ENCODE measurements at regions not wholly inside any gene's neighbourhood (a gene's known extent, or its start where the extent isn't known, plus 50 kb on each side); places are given as distances from the start of the nearest gene placed in this dataset.
"Not testable (repeated sequence)": the region's sequence is repeated elsewhere in the genome, so short reads cannot be mapped to it uniquely, and the experiment has no call there.

GRCh38 chr4:3910161-3910950, 144.2 kb downstream of the ADRA2C start:
- not testable (repeated sequence) for H3K9me3 ChIP-seq (ENCODE audit: control insufficient read depth in 1 of 2, low read length in 2 of 2); H3K27me3 ChIP-seq (ENCODE audit: control insufficient read depth in 1 of 2, insufficient read depth in 2 of 2, low read length in 2 of 2); H3K27ac ChIP-seq (ENCODE audit: low read depth, low read length); H3K4me3 ChIP-seq (ENCODE audit: low read depth in 1 of 2, low read length in 2 of 2); H3K9ac ChIP-seq (ENCODE audit: low read depth in 1 of 2, low read length in 2 of 2); H3K4me1 ChIP-seq (ENCODE audit: control insufficient read depth in 1 of 2, insufficient read depth in 2 of 2, low read length in 2 of 2); H3K36me3 ChIP-seq (ENCODE audit: control insufficient read depth in 1 of 2, insufficient read depth in 2 of 2, low read length in 2 of 2)

DNA sequence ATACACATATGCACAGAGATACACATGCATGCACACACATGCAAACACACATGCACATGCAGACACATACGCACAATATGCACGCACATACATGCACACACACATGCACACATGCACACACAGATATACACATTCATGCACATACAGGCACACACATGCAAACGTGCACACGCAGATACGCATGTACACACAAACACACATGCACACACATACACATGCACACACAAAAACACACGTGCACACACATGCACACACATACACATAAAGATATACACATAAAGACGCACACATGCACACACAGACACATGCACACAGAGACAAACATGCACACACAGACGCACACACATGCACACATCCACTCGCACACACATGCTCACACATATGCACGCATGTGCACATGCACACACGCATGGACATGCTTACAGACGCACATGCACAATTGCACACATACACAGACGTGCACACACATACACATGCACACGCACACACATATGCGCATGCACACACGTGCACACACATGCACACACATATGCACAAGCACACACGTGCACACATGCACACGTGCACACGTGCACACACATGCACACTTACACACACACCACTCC, 145.2 kb downstream of the ADRA2C start:
- H3K27ac ChIP-seq (ENCODE audit: low read depth, low read length) = no peak overlapping the region
- no peak overlapping the region for H3K9ac ChIP-seq (ENCODE audit: low read depth in 1 of 2, low read length in 2 of 2)
- no peaks in the 10 kb centered on the region for H3K4me1 ChIP-seq (ENCODE audit: control insufficient read depth in 1 of 2, insufficient read depth in 2 of 2, low read length in 2 of 2)
- H3K36me3 ChIP-seq (ENCODE audit: control insufficient read depth in 1 of 2, insufficient read depth in 2 of 2, low read length in 2 of 2) = no peaks in the 10 kb centered on the region
- H3K27me3 ChIP-seq (ENCODE audit: control insufficient read depth in 1 of 2, insufficient read depth in 2 of 2, low read length in 2 of 2) = no peaks in the 10 kb centered on the region
- peaks cover 2 to 3% of the 10 kb centered on the region in 2 donors for H3K9me3 ChIP-seq (ENCODE audit: control insufficient read depth in 1 of 2, low read length in 2 of 2)
- H3K4me3 ChIP-seq (ENCODE audit: low read depth in 1 of 2, low read length in 2 of 2) = no peak overlapping the region

GRCh38 chr4:3914511-3914910, 148.3 kb downstream of the ADRA2C start:
- H3K36me3 ChIP-seq (ENCODE audit: control insufficient read depth in 1 of 2, insufficient read depth in 2 of 2, low read length in 2 of 2); H3K27ac ChIP-seq (ENCODE audit: low read depth, low read length); H3K9me3 ChIP-seq (ENCODE audit: control insufficient read depth in 1 of 2, low read length in 2 of 2); H3K9ac ChIP-seq (ENCODE audit: low read depth in 1 of 2, low read length in 2 of 2); H3K27me3 ChIP-seq (ENCODE audit: control insufficient read depth in 1 of 2, insufficient read depth in 2 of 2, low read length in 2 of 2); H3K4me3 ChIP-seq (ENCODE audit: low read depth in 1 of 2, low read length in 2 of 2); H3K4me1 ChIP-seq (ENCODE audit: control insufficient read depth in 1 of 2, insufficient read depth in 2 of 2, low read length in 2 of 2): not testable (repeated sequence)

- not testable (repeated sequence) for H3K27me3 ChIP-seq (ENCODE audit: control insufficient read depth in 1 of 2, insufficient read depth in 2 of 2, low read length in 2 of 2); H3K4me3 ChIP-seq (ENCODE audit: low read depth in 1 of 2, low read length in 2 of 2); H3K9ac ChIP-seq (ENCODE audit: low read depth in 1 of 2, low read length in 2 of 2)
Measured at GRCh38 chr4:3919509-3919908, 153.3 kb downstream of the ADRA2C start.

GRCh38 chr4:3921902-3922301, 155.7 kb downstream of the ADRA2C start:
- not testable (repeated sequence) for H3K9ac ChIP-seq (ENCODE audit: low read depth in 1 of 2, low read length in 2 of 2); H3K9me3 ChIP-seq (ENCODE audit: control insufficient read depth in 1 of 2, low read length in 2 of 2); H3K27me3 ChIP-seq (ENCODE audit: control insufficient read depth in 1 of 2, insufficient read depth in 2 of 2, low read length in 2 of 2); H3K4me3 ChIP-seq (ENCODE audit: low read depth in 1 of 2, low read length in 2 of 2); H3K27ac ChIP-seq (ENCODE audit: low read depth, low read length); H3K36me3 ChIP-seq (ENCODE audit: control insufficient read depth in 1 of 2, insufficient read depth in 2 of 2, low read length in 2 of 2); H3K4me1 ChIP-seq (ENCODE audit: control insufficient read depth in 1 of 2, insufficient read depth in 2 of 2, low read length in 2 of 2)

More at GRCh38 chr4:3919509-3919908, 153.3 kb downstream of the ADRA2C start:
- not testable (repeated sequence) for H3K9me3 ChIP-seq (ENCODE audit: control insufficient read depth in 1 of 2, low read length in 2 of 2); H3K27ac ChIP-seq (ENCODE audit: low read depth, low read length); H3K4me1 ChIP-seq (ENCODE audit: control insufficient read depth in 1 of 2, insufficient read depth in 2 of 2, low read length in 2 of 2); H3K36me3 ChIP-seq (ENCODE audit: control insufficient read depth in 1 of 2, insufficient read depth in 2 of 2, low read length in 2 of 2)

DNA sequence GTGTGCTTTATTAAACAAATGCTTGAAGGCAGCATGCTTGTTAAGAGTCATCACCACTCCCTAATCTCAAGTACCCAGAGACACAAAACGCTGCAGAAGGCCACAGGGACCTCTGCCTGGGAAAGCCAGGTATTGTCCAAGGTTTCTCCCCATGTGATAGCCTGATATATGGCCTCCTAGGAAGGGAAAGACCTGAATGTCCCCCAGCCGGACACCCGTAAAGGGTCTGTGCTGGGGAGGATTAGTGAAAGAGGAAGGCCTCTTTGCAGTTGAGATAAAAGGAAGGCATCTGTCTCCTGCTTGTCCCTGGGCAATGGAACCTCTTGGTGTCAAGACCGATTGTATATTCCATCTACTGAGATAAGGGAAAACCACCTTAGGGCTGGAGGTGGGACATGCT, 159.7 kb downstream of the ADRA2C start:
- not testable (repeated sequence) for H3K4me3 ChIP-seq (ENCODE audit: low read depth in 1 of 2, low read length in 2 of 2); H3K9me3 ChIP-seq (ENCODE audit: control insufficient read depth in 1 of 2, low read length in 2 of 2); H3K36me3 ChIP-seq (ENCODE audit: control insufficient read depth in 1 of 2, insufficient read depth in 2 of 2, low read length in 2 of 2); H3K27me3 ChIP-seq (ENCODE audit: control insufficient read depth in 1 of 2, insufficient read depth in 2 of 2, low read length in 2 of 2); H3K27ac ChIP-seq (ENCODE audit: low read depth, low read length); H3K4me1 ChIP-seq (ENCODE audit: control insufficient read depth in 1 of 2, insufficient read depth in 2 of 2, low read length in 2 of 2); H3K9ac ChIP-seq (ENCODE audit: low read depth in 1 of 2, low read length in 2 of 2)

DNA sequence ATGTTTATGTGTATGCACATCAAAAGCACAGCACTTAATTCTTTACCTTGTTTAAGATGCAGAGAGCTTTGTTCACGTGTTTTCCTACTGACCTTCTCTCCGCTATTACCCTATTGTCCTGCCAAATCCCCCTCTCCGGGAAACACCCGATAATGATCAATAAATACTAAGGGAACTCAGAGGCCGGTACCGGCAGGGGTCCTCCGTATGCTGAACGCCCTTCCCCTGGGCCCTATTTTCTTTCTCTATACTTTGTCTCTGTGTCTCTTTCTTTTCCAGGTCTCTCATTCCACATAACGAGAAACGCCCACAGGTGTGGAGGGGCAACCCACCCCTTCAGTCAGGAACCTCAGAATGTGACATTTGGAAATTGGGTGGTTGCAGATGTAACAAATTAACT, 160.1 kb downstream of the ADRA2C start:
- not testable (repeated sequence) for H3K4me3 ChIP-seq (ENCODE audit: low read depth in 1 of 2, low read length in 2 of 2); H3K36me3 ChIP-seq (ENCODE audit: control insufficient read depth in 1 of 2, insufficient read depth in 2 of 2, low read length in 2 of 2); H3K9ac ChIP-seq (ENCODE audit: low read depth in 1 of 2, low read length in 2 of 2); H3K4me1 ChIP-seq (ENCODE audit: control insufficient read depth in 1 of 2, insufficient read depth in 2 of 2, low read length in 2 of 2); H3K27me3 ChIP-seq (ENCODE audit: control insufficient read depth in 1 of 2, insufficient read depth in 2 of 2, low read length in 2 of 2); H3K9me3 ChIP-seq (ENCODE audit: control insufficient read depth in 1 of 2, low read length in 2 of 2); H3K27ac ChIP-seq (ENCODE audit: low read depth, low read length)

- H3K9me3 ChIP-seq (ENCODE audit: control insufficient read depth in 1 of 2, low read length in 2 of 2); H3K36me3 ChIP-seq (ENCODE audit: control insufficient read depth in 1 of 2, insufficient read depth in 2 of 2, low read length in 2 of 2); H3K4me1 ChIP-seq (ENCODE audit: control insufficient read depth in 1 of 2, insufficient read depth in 2 of 2, low read length in 2 of 2); H3K4me3 ChIP-seq (ENCODE audit: low read depth in 1 of 2, low read length in 2 of 2); H3K27me3 ChIP-seq (ENCODE audit: control insufficient read depth in 1 of 2, insufficient read depth in 2 of 2, low read length in 2 of 2); H3K27ac ChIP-seq (ENCODE audit: low read depth, low read length); H3K9ac ChIP-seq (ENCODE audit: low read depth in 1 of 2, low read length in 2 of 2): not testable (repeated sequence)
Measured at GRCh38 chr4:3926969-3927755, 161.0 kb downstream of the ADRA2C start.

GRCh38 chr4:3929431-3929830, 163.2 kb downstream of the ADRA2C start:
- H3K36me3 ChIP-seq (ENCODE audit: control insufficient read depth in 1 of 2, insufficient read depth in 2 of 2, low read length in 2 of 2); H3K4me3 ChIP-seq (ENCODE audit: low read depth in 1 of 2, low read length in 2 of 2); H3K9me3 ChIP-seq (ENCODE audit: control insufficient read depth in 1 of 2, low read length in 2 of 2); H3K27me3 ChIP-seq (ENCODE audit: control insufficient read depth in 1 of 2, insufficient read depth in 2 of 2, low read length in 2 of 2); H3K9ac ChIP-seq (ENCODE audit: low read depth in 1 of 2, low read length in 2 of 2); H3K27ac ChIP-seq (ENCODE audit: low read depth, low read length); H3K4me1 ChIP-seq (ENCODE audit: control insufficient read depth in 1 of 2, insufficient read depth in 2 of 2, low read length in 2 of 2): not testable (repeated sequence)

GRCh38 chr4:3932734-3933133, 166.5 kb downstream of the ADRA2C start:
- not testable (repeated sequence) for H3K9me3 ChIP-seq (ENCODE audit: control insufficient read depth in 1 of 2, low read length in 2 of 2); H3K9ac ChIP-seq (ENCODE audit: low read depth in 1 of 2, low read length in 2 of 2); H3K27me3 ChIP-seq (ENCODE audit: control insufficient read depth in 1 of 2, insufficient read depth in 2 of 2, low read length in 2 of 2); H3K4me3 ChIP-seq (ENCODE audit: low read depth in 1 of 2, low read length in 2 of 2); H3K27ac ChIP-seq (ENCODE audit: low read depth, low read length); H3K36me3 ChIP-seq (ENCODE audit: control insufficient read depth in 1 of 2, insufficient read depth in 2 of 2, low read length in 2 of 2); H3K4me1 ChIP-seq (ENCODE audit: control insufficient read depth in 1 of 2, insufficient read depth in 2 of 2, low read length in 2 of 2)
